H1 (cell line): ENCODE measurements at regions not wholly inside any gene's neighbourhood (a gene's known extent, or its start where the extent isn't known, plus 50 kb on each side); places are given as distances from the start of the nearest gene placed in this dataset.

Experiments
- CTCF ChIA-PET: fragments of 300-600 bp; sonication (Branson Sonifier 250); formaldehyde crosslinking; loops from one replicate; lab custom pipeline; 2021; ENCODE audit not compliant: partially characterized antibody; lab: Charles Lee
- POLR2A ChIA-PET: fragments of 300-600 bp; sonication (Branson Sonifier 250); formaldehyde crosslinking; loops from one replicate; lab custom pipeline; 2021; ENCODE audit warnings: inconsistent platforms; ENCODE audit not compliant: partially characterized antibody; lab: Charles Lee
- DNase-seq, 2 experiments: peaks; one replicate each; pipeline versions ENCODE4 v3.0.0 to v3.0.0-alpha.2; 2010 to 2022; ENCODE audit warnings: low spot score in 2 of 2, low read depth in 1 of 2, mixed read lengths in 1 of 2
- FAIRE-seq: peaks from 2 replicates; lab custom pipeline; 2011; peaks lifted over from hg19 to GRCh38; lab: Jason Lieb, UNC
- H2AFZ ChIP-seq: 2 replicates; pipeline ENCODE4 v1.8.1; 2012; ENCODE audit warnings: low read length, inconsistent platforms
- H2AK5ac ChIP-seq: 2 replicates; pipeline ENCODE4 v1.6.1; 2013; ENCODE audit warnings: low read depth, low read length
- H2BK120ac ChIP-seq: replicated peaks from 2 replicates; pipeline ENCODE3; 2013; ENCODE audit warnings: low read depth, low read length, inconsistent platforms
- H2BK12ac ChIP-seq: 2 replicates; pipeline ENCODE4 v1.6.1; 2013; ENCODE audit warnings: low read depth, low read length
- H2BK15ac ChIP-seq: 2 replicates; pipeline ENCODE4 v1.6.1; 2013; ENCODE audit warnings: low read length
- H2BK20ac ChIP-seq: 2 replicates; pipeline ENCODE4 v1.6.1; 2013; ENCODE audit warnings: low read length
- H2BK5ac ChIP-seq: 2 replicates; pipeline ENCODE4 v1.6.1; 2013; ENCODE audit warnings: low read depth, low read length
- H3K14ac ChIP-seq: 2 replicates; pipeline ENCODE4 v1.6.1; 2013; ENCODE audit warnings: inconsistent platforms; ENCODE audit not compliant: insufficient read length
- H3K18ac ChIP-seq: 2 replicates; pipeline ENCODE4 v1.6.1; 2013; ENCODE audit warnings: low read length; ENCODE audit errors: extremely low read depth
- H3K23ac ChIP-seq: 2 replicates; pipeline ENCODE4 v1.6.1; 2013; ENCODE audit warnings: inconsistent platforms; ENCODE audit not compliant: insufficient read length
- H3K23me2 ChIP-seq: 2 replicates; pipeline ENCODE4 v1.6.1; 2013; ENCODE audit warnings: low read depth, low read length
- H3K27ac ChIP-seq: 2 replicates; pipeline ENCODE4 v1.6.1; 2011; ENCODE audit warnings: low read depth, low read length, inconsistent platforms
- H3K27me3 ChIP-seq, 4 experiments: replicated peaks in 1 of 4; 1 replicate in 1 of 4; 2 replicates in 3 of 4; pipeline versions ENCODE4 v1.6.1 to v1.8.1; 2011 to 2013; ENCODE audit warnings: low read length in 3 of 4, mild to moderate bottlenecking in 3 of 4, inconsistent platforms in 2 of 4, mixed read lengths in 2 of 4, moderate library complexity in 1 of 4; ENCODE audit not compliant: control insufficient read depth in 3 of 4, insufficient read depth in 3 of 4; ENCODE audit errors: extremely low read depth in 1 of 4
- H3K36me3 ChIP-seq, 4 experiments: 2 replicates each; pipeline versions ENCODE4 v1.6.1 to v1.8.1; 2011 to 2013; ENCODE audit warnings: mild to moderate bottlenecking in 4 of 4, low read length in 3 of 4, moderate library complexity in 2 of 4, control low read depth in 1 of 4, inconsistent platforms in 1 of 4; ENCODE audit not compliant: insufficient read depth in 4 of 4, control insufficient read depth in 2 of 4
- H3K4ac ChIP-seq: replicated peaks from 2 replicates; pipeline ENCODE3; 2013; ENCODE audit warnings: low read length, low read depth, mixed read lengths, inconsistent platforms; ENCODE audit not compliant: insufficient read length
- H3K4me1 ChIP-seq, 4 experiments: replicated peaks in 1 of 4; 1 replicate in 1 of 4; 2 replicates in 3 of 4; pipeline versions ENCODE4 v1.6.1 to v1.8.1; 2011 to 2013; ENCODE audit warnings: low read length in 3 of 4, inconsistent platforms in 2 of 4, mixed read lengths in 1 of 4; ENCODE audit not compliant: insufficient read depth in 4 of 4, control insufficient read depth in 3 of 4
- H3K4me2 ChIP-seq, 2 experiments: 2 replicates each; pipeline versions ENCODE4 v1.6.1 to v1.8.1; 2011 to 2013; ENCODE audit warnings: low read depth in 2 of 2, low read length in 2 of 2, control low read depth in 1 of 2, inconsistent platforms in 1 of 2, mild to moderate bottlenecking in 1 of 2; ENCODE audit not compliant: insufficient read depth in 1 of 2
- H3K4me3 ChIP-seq, 4 experiments: fragments of 200-600, 300-600 bp in 1 of 4; sonication (generic), shearing (Covaris generic), sonication (Bioruptor Twin) in 1 of 4; 2 replicates each; pipeline versions ENCODE4 v1.5.1 to v1.8.1; 2011 to 2016; ENCODE audit warnings: low read length in 4 of 4, low read depth in 3 of 4, control low read depth in 2 of 4, inconsistent platforms in 2 of 4, mild to moderate bottlenecking in 2 of 4, mixed read lengths in 1 of 4, moderate library complexity in 1 of 4; ENCODE audit not compliant: insufficient read depth in 2 of 4; ENCODE audit errors: extremely low read depth in 1 of 4
- H3K56ac ChIP-seq: replicated peaks from 2 replicates; pipeline ENCODE3; 2013; ENCODE audit warnings: low read depth, mild to moderate bottlenecking, mixed read lengths, low read length, inconsistent platforms; ENCODE audit not compliant: insufficient read length
- H3K79me1 ChIP-seq: 2 replicates; pipeline ENCODE4 v1.6.1; 2013; ENCODE audit warnings: low read depth, low read length, control low read depth
- H3K79me2 ChIP-seq, 2 experiments: 2 replicates each; pipeline versions ENCODE4 v1.6.1 to v1.8.1; 2012 to 2013; ENCODE audit warnings: low read length in 2 of 2, mild to moderate bottlenecking in 2 of 2, inconsistent platforms in 1 of 2; ENCODE audit not compliant: insufficient read depth in 2 of 2, control insufficient read depth in 1 of 2
- H3K9ac ChIP-seq, 4 experiments: replicated peaks in 1 of 4; 1 replicate in 1 of 4; 2 replicates in 3 of 4; pipeline versions ENCODE4 v1.6.1 to v1.8.1; 2011 to 2013; ENCODE audit warnings: low read depth in 3 of 4, low read length in 3 of 4, control low read depth in 2 of 4, mild to moderate bottlenecking in 2 of 4, moderate library complexity in 2 of 4, inconsistent platforms in 1 of 4; ENCODE audit errors: extremely low read depth in 1 of 4
- H3K9me3 ChIP-seq, 2 experiments: 2 replicates each; pipeline versions ENCODE4 v1.6.1 to v1.8.1; 2012 to 2013; ENCODE audit warnings: mild to moderate bottlenecking in 2 of 2, moderate library complexity in 2 of 2, control low read depth in 1 of 2, inconsistent platforms in 1 of 2, low read depth in 1 of 2, low read length in 1 of 2, mixed read lengths in 1 of 2; ENCODE audit not compliant: insufficient read depth in 2 of 2
- H4K20me1 ChIP-seq, 2 experiments: replicated peaks in 1 of 2; 2 replicates each; pipeline versions ENCODE3 to v1.8.1; 2011 to 2013; ENCODE audit warnings: inconsistent platforms in 2 of 2, low read length in 2 of 2, mild to moderate bottlenecking in 1 of 2; ENCODE audit not compliant: insufficient read depth in 2 of 2, control insufficient read depth in 1 of 2
- H4K5ac ChIP-seq: 2 replicates; pipeline ENCODE4 v1.6.1; 2013; ENCODE audit warnings: low read length, low read depth, mixed read lengths, inconsistent platforms; ENCODE audit not compliant: insufficient read length
- H4K8ac ChIP-seq: 2 replicates; pipeline ENCODE4 v1.8.0; 2013; ENCODE audit warnings: mild to moderate bottlenecking, moderate library complexity, low read length, inconsistent platforms; ENCODE audit not compliant: insufficient read depth; ENCODE audit errors: extremely low read depth
- H4K91ac ChIP-seq: replicated peaks from 2 replicates; pipeline ENCODE3; 2013; ENCODE audit warnings: low read length, mixed read lengths, inconsistent platforms; ENCODE audit not compliant: insufficient read length
- ATF3 ChIP-seq: IDR thresholded peaks from 2 replicates; pipeline ENCODE4 v1.6.1; 2011; ENCODE audit warnings: low read depth, mild to moderate bottlenecking, low read length; ENCODE audit not compliant: insufficient read depth
- CBX8 ChIP-seq: fragments of 300-800, 300-1000 bp; sonication (generic); IDR thresholded peaks from 2 replicates; pipeline ENCODE4 v1.7.1; 2016; ENCODE audit warnings: low read depth, low read length, borderline replicate concordance
- E2F6 ChIP-seq: IDR thresholded peaks from 2 replicates; pipeline ENCODE4 v1.6.1; 2012; ENCODE audit warnings: inconsistent platforms
- KDM1A ChIP-seq: fragments of 200-600, 300-600 bp; sonication (generic); IDR thresholded peaks from 2 replicates; pipeline ENCODE4 v1.7.1; 2016; ENCODE audit warnings: mild to moderate bottlenecking, low read length, borderline replicate concordance
- KDM4A ChIP-seq: IDR thresholded peaks from one replicate; pipeline ENCODE4 v1.7.1; 2012; ENCODE audit warnings: low read depth, mild to moderate bottlenecking, moderate library complexity, low read length, inconsistent platforms; ENCODE audit not compliant: severe bottlenecking
- TBP ChIP-seq: IDR thresholded peaks from 2 replicates; pipeline ENCODE4 v1.6.1; 2011; ENCODE audit warnings: low read depth, low read length, improper control_type of control experiment
- WGBS, 2 experiments: shearing (Covaris generic) in 1 of 2; methylation state at CpG; one replicate each; pipeline versions ENCODE4 v1.1.6 to v1.1.7; 2013 to 2015; ENCODE audit warnings: low lambda C conversion rate in 2 of 2, mixed read lengths in 2 of 2, inconsistent platforms in 1 of 2, low coverage in 1 of 2, missing lambda C conversion rate in 1 of 2; ENCODE audit not compliant: insufficient replicate concordance in 2 of 2, insufficient coverage in 1 of 2, insufficient read length in 1 of 2; ENCODE audit errors: extremely low coverage in 1 of 2, missing lambda C conversion rate in 1 of 2; 5-methylcytosine and 5-hydroxymethylcytosine counted together

GRCh38 chr10:89980166-89980565 lies 278.8 kb downstream of the KIF20B start:
- H4K20me1 ChIP-seq = peaks cover 0 to 2% of the 10 kb centered on the region in 2 experiments
- WGBS, 2 experiments = 14% methylated on average over 2 of the region's 2 CpGs; no CpG with 5 or more reads in 1 of the 2 experiments

More at GRCh38 chr10:89980166-89980565, 278.8 kb downstream of the KIF20B start:
- Histone ChIP-seq H2BK120ac (no peak overlapping the region), H3K27me3 (peaks cover 40 to 71% (median 59%) of the 10 kb centered on the region in 4 experiments), H3K9me3 (peaks cover 0 to 2% of the 10 kb centered on the region in 2 experiments; a peak in 2 of 4 replicates), H2AK5ac (no peak overlapping the region), H3K18ac (no peak overlapping the region), H3K79me2 (no peaks in the 10 kb centered on the region), H4K5ac (no peak overlapping the region), H3K4me2 (0 out of 4 replicates have a peak overlapping the region, but pooled peaks of 1 of the 2 experiments have one; percentile 0), H3K23ac (no peak overlapping the region), H2AFZ (no peak overlapping the region), H3K4me3 (no peak overlapping the region), H3K4me1 (peaks cover 0 to 5% (median 1%) of the 10 kb centered on the region in 4 experiments; a peak in 3 of 7 replicates), H3K23me2 (no peaks in the 10 kb centered on the region), H2BK12ac (no peak overlapping the region), H3K14ac (no peak overlapping the region), H3K9ac (no peak overlapping the region), H3K56ac (no peak overlapping the region), H3K27ac (no peak overlapping the region), H4K8ac (no peak overlapping the region), H3K36me3 (no peaks in the 10 kb centered on the region; a peak in 2 of 8 replicates), H3K79me1 (no peaks in the 10 kb centered on the region), H2BK5ac (no peak overlapping the region), H3K4ac (no peak overlapping the region), H4K91ac (no peak overlapping the region), H2BK15ac (no peak overlapping the region), H2BK20ac (no peak overlapping the region)
- FAIRE-seq (peak; percentile 50), DNase-seq (no peak)
- POLR2A ChIA-PET = interaction anchor here (0.6 kb wide), 1 partner anchor 61 kb away, joined by 3 read pairs; no protein-coding TSS in a partner anchor
- CTCF ChIA-PET = interaction anchor here (1.5 kb wide), 1 partner anchor 39 kb away, joined by 3 read pairs; no protein-coding TSS in a partner anchor
- TF ChIP-seq ATF3 (no peak), KDM4A (no peak), KDM1A (no peak), TBP (no peak), E2F6 (no peak), CBX8 (no peak)
